ENCODE measurements at regions not wholly inside any gene's neighbourhood (a gene's known extent, or its start where the extent isn't known, plus 50 kb on each side); places are given as distances from the start of the nearest gene placed in this dataset.

DNA sequence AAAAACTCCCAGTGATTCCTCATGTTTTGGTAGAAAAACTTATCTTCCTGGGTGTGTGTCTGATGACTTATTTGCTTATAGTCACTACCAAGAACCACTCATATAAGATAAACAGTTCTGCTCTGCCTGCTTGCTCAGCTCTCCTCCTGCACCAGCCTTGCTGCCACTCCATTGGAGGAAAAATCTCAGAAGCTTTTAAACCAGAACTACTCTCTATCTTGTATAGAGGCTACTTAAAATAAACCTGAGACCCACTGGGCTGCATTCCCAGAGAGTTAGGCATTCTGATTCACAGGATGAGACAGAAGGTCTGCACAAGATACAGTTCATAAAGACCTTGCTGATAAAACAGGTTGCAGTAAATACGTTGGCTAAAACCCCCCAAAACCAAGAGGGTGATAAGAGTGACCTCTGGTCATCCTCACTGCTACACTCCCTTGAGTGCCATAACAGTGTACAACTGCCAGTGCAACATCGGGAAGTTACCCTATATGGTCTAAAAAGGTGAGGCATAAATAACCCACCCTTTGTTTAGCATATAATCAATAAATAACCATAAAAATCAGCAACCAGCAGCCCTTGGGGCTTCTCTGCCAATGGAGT, 728.3 kb downstream of the EPHA7 start:
- Histone ChIP-seq H4K91ac (ENCODE audit: insufficient read length, low read depth, low read length) (no peak overlapping the region), H3T11ph (ENCODE audit: low read length) (no peak overlapping the region), H4K5ac (ENCODE audit: insufficient read length, low read depth, low read length) (no peak overlapping the region), H3K23ac (ENCODE audit: insufficient read length, low read depth, low read length) (no peak overlapping the region), H3K9me3 (ENCODE audit: control insufficient read depth, low read depth, low read length) (no peaks in the 10 kb centered on the region), H3K18ac (ENCODE audit: insufficient read length, low read depth, low read length) (no peak overlapping the region), H2AFZ (ENCODE audit: low read length) (peak overlapping the region; percentile 14), H3K27me3 (ENCODE audit: insufficient read depth, low read length) (no peaks in the 10 kb centered on the region), H3K27ac (ENCODE audit: insufficient read length, low read depth, low read length) (no peak overlapping the region), H2BK15ac (ENCODE audit: low read depth, low read length) (no peak overlapping the region), H3K9ac (ENCODE audit: extremely low read depth, insufficient read length, low read length) (no peak overlapping the region), H3K79me1 (ENCODE audit: insufficient read depth, low read depth, low read length, poor library complexity, severe bottlenecking) (no peaks in the 10 kb centered on the region), H3K56ac (ENCODE audit: insufficient read length, low read depth, low read length) (no peak overlapping the region), H3K4me1 (ENCODE audit: insufficient read depth, low read length) (no peaks in the 10 kb centered on the region), H3K79me2 (ENCODE audit: insufficient read depth, low read length) (no peaks in the 10 kb centered on the region), H3K23me2 (ENCODE audit: insufficient read length, low read depth, low read length, poor library complexity, severe bottlenecking) (no peaks in the 10 kb centered on the region), H3K4me2 (ENCODE audit: insufficient read depth, insufficient read length, low read length) (no peak overlapping the region), H2BK20ac (ENCODE audit: low read depth, low read length, poor library complexity, severe bottlenecking) (no peak overlapping the region), H3K14ac (ENCODE audit: insufficient read depth, low read length) (no peak overlapping the region), H4K8ac (replicated peaks; ENCODE audit: insufficient read length, low read depth, low read length) (no peak overlapping the region), H2BK120ac (ENCODE audit: low read depth, low read length, poor library complexity, severe bottlenecking) (no peak overlapping the region), H2AK5ac (ENCODE audit: insufficient read length, low read length) (no peak overlapping the region), H2BK12ac (ENCODE audit: insufficient read length, low read depth, low read length) (no peak overlapping the region), H3K4ac (ENCODE audit: low read depth, low read length) (no peak overlapping the region), H4K20me1 (ENCODE audit: control insufficient read depth, insufficient read depth, insufficient read length) (no peaks in the 10 kb centered on the region), H2BK5ac (ENCODE audit: insufficient read length, low read length) (no peak overlapping the region)
- H3K36me3 Mint-ChIP-seq (ENCODE audit: insufficient read depth in 1 of 3, low read depth in 3 of 3) = no peaks in the 10 kb centered on the region
- H3K9me3 Mint-ChIP-seq = no peaks in the 10 kb centered on the region
- no peaks in the 10 kb centered on the region for H3K27me3 Mint-ChIP-seq (ENCODE audit: low read depth)
- WGBS (ENCODE audit: extremely low coverage, insufficient read length, low lambda C conversion rate) = no CpG with 5 or more reads among the region's 2 CpGs
- no peak for DNase-seq
- no peak overlapping the region for H3K4me3 Mint-ChIP-seq
- no peaks in the 10 kb centered on the region for H3K4me1 Mint-ChIP-seq
- no peak overlapping the region for H3K27ac Mint-ChIP-seq
- TF ChIP-seq, protein P1, sequence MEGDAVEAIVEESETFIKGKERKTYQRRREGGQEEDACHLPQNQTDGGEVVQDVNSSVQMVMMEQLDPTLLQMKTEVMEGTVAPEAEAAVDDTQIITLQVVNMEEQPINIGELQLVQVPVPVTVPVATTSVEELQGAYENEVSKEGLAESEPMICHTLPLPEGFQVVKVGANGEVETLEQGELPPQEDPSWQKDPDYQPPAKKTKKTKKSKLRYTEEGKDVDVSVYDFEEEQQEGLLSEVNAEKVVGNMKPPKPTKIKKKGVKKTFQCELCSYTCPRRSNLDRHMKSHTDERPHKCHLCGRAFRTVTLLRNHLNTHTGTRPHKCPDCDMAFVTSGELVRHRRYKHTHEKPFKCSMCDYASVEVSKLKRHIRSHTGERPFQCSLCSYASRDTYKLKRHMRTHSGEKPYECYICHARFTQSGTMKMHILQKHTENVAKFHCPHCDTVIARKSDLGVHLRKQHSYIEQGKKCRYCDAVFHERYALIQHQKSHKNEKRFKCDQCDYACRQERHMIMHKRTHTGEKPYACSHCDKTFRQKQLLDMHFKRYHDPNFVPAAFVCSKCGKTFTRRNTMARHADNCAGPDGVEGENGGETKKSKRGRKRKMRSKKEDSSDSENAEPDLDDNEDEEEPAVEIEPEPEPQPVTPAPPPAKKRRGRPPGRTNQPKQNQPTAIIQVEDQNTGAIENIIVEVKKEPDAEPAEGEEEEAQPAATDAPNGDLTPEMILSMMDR (conservative IDR thresholded peaks at IDR 0.05) = no peak

All from H9 (cell line).